ENCODE measurements at regions not wholly inside any gene's neighbourhood (a gene's known extent, or its start where the extent isn't known, plus 50 kb on each side); places are given as distances from the start of the nearest gene placed in this dataset.

GRCh38 chr1:38326135-38326534, 279.5 kb upstream of the POU3F1 start:
- Histone ChIP-seq H3K36me3 (ENCODE audit: control insufficient read depth, insufficient read depth, low read length) (no peaks in the 10 kb centered on the region), H3K4me3 (replicated peaks; ENCODE audit: low read depth, low read length) (no peak overlapping the region), H3K27me3 (replicated peaks; ENCODE audit: control insufficient read depth, insufficient read depth, low read length) (no peaks in the 10 kb centered on the region)
- DNase-seq (ENCODE audit: extremely low read depth, insufficient read length), result no peak
- TF ChIP-seq CTCF (IDR thresholded peaks at IDR 0.05; ENCODE audit: insufficient read depth, low read length, poor library complexity, severe bottlenecking), result no peak

DNA sequence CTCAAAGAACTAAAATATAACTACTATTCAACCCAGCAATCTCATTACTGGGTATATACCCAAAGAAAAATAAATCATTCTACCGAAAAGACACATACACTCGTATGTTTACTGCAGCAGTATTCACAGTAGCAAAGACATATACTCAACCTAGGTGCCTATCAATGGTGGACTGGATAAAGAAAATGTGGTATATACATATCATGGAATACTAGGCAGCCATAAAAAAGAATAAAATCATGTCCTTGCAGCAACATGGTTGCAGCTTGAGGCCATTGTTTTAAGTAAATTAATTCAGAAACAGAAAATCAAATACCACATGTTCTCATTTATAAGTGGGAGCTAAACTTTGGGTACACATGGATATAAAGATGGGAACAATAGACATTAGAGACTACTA, 266.2 kb upstream of the POU3F1 start:
- H3K4me3 ChIP-seq (replicated peaks; ENCODE audit: low read depth, low read length), result no peak overlapping the region
- TF ChIP-seq CTCF (IDR thresholded peaks at IDR 0.05; ENCODE audit: insufficient read depth, low read length, poor library complexity, severe bottlenecking), result no peak
- no peak for DNase-seq (ENCODE audit: extremely low read depth, insufficient read length)
- no peaks in the 10 kb centered on the region for H3K36me3 ChIP-seq (ENCODE audit: control insufficient read depth, insufficient read depth, low read length)
- no peaks in the 10 kb centered on the region for H3K27me3 ChIP-seq (replicated peaks; ENCODE audit: control insufficient read depth, insufficient read depth, low read length)

GRCh38 chr1:38310079-38310478, 263.5 kb upstream of the POU3F1 start:
- H3K36me3 ChIP-seq (ENCODE audit: control insufficient read depth, insufficient read depth, low read length), result no peaks in the 10 kb centered on the region
- TF ChIP-seq CTCF (IDR thresholded peaks at IDR 0.05; ENCODE audit: insufficient read depth, low read length, poor library complexity, severe bottlenecking), result no peak
- no peak for DNase-seq (ENCODE audit: extremely low read depth, insufficient read length)

DNA sequence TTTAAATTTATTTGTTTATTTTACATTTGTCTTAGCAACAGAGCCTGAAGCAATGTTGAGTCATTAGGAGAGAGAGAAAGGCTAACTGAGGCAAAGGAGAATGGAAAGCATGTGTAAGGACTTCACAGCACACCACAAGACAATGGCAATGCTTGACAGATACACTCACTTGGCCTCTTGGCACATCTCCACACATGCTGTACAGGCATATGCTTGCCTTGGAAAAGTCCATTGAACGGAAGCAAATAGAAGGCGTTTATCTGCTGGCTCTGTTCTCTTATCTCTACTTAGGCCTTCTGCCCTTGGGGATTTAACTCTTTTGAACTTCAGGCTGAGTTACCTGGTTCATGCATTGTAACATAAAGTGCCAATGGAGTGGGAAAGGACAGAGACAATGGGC, 262.2 kb upstream of the POU3F1 start:
- Histone ChIP-seq H3K4me3 (replicated peaks; ENCODE audit: low read depth, low read length) (no peak overlapping the region), H3K36me3 (ENCODE audit: control insufficient read depth, insufficient read depth, low read length) (no peaks in the 10 kb centered on the region), H3K27me3 (replicated peaks; ENCODE audit: control insufficient read depth, insufficient read depth, low read length) (no peaks in the 10 kb centered on the region)
- TF ChIP-seq CTCF (IDR thresholded peaks at IDR 0.05; ENCODE audit: insufficient read depth, low read length, poor library complexity, severe bottlenecking), result no peak
- DNase-seq (ENCODE audit: extremely low read depth, insufficient read length), result no peak

More at GRCh38 chr1:38310079-38310478, 263.5 kb upstream of the POU3F1 start:
- H3K4me3 ChIP-seq (replicated peaks; ENCODE audit: low read depth, low read length), result no peak overlapping the region
- H3K27me3 ChIP-seq (replicated peaks; ENCODE audit: control insufficient read depth, insufficient read depth, low read length), result no peaks in the 10 kb centered on the region

DNA sequence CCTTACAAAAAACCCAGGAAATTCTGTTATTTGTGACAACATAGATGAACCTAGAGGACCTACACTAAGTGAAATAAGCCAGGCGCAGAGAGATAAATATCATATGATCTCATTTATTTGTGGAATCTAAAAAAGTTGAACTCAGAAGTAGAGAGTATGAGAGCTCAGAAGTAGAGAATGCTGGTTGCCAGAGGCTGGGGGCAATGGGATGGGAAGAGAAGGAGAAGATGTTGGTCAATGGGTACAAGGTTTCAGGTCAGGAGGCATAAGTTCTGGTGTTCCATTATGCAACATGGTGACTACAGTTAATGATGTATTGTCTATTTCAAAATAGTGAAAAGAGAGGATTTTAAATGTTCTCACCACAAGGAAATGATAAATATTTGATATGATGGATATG, 259.1 kb upstream of the POU3F1 start:
- no peak for TF ChIP-seq CTCF (IDR thresholded peaks at IDR 0.05; ENCODE audit: insufficient read depth, low read length, poor library complexity, severe bottlenecking)
- no peaks in the 10 kb centered on the region for H3K27me3 ChIP-seq (replicated peaks; ENCODE audit: control insufficient read depth, insufficient read depth, low read length)
- DNase-seq (ENCODE audit: extremely low read depth, insufficient read length), result no peak
- no peak overlapping the region for H3K4me3 ChIP-seq (replicated peaks; ENCODE audit: low read depth, low read length)
- no peaks in the 10 kb centered on the region for H3K36me3 ChIP-seq (ENCODE audit: control insufficient read depth, insufficient read depth, low read length)

GRCh38 chr1:38303843-38304242, 257.2 kb upstream of the POU3F1 start:
- TF ChIP-seq CTCF (IDR thresholded peaks at IDR 0.05; ENCODE audit: insufficient read depth, low read length, poor library complexity, severe bottlenecking), result no peak

More at GRCh38 chr1:38303843-38304242, 257.2 kb upstream of the POU3F1 start:
- no peak for DNase-seq (ENCODE audit: extremely low read depth, insufficient read length)
- Histone ChIP-seq H3K36me3 (ENCODE audit: control insufficient read depth, insufficient read depth, low read length) (no peaks in the 10 kb centered on the region), H3K4me3 (replicated peaks; ENCODE audit: low read depth, low read length) (no peak overlapping the region), H3K27me3 (replicated peaks; ENCODE audit: control insufficient read depth, insufficient read depth, low read length) (no peaks in the 10 kb centered on the region)

Measured in GM06990 (cell line).